ENCODE measurements at regions not wholly inside any gene's neighbourhood (a gene's known extent, or its start where the extent isn't known, plus 50 kb on each side); places are given as distances from the start of the nearest gene placed in this dataset.

DNA sequence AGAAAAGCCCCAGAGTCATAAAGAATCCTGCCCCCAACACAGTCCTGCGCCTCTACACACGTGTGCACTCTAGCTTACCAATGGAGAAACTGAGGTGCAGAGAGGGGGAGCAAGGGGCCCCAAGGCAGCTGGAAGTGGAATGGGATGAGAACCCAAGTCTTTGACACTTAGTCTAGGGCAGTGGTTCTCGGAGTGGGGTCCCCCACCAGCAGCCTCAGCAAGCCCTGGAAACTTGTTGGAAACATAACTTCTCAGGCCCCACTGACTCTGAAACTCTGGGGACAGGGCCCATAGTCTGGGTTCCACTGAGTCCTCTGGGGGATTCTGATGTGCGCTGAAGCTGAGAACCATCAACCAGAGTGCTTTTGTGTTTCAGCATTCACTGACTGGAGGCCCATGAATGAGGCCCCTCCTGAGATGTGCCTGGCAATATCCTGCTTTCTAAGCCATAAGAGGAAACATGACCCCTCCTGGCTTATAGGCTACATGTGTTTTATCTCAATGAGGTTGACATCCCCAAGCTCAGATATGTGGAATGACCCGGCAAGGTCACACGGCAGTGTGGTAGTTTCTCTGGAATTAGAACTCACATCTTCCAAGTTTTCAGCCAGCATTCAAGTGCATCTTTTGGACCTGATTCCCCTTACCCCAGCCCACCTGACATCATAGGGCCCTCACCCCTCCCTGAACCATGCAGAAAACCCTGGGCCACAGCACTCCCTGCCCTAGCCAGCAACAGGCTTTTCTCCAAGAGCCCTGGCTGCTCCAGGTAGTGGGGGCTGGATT is 147.3 kb upstream of the PCBD1 start:
- H3K27ac ChIP-seq (ENCODE audit: low read depth, low read length), result no peak overlapping the region
- no peak overlapping the region for H3K23ac ChIP-seq (ENCODE audit: low read length)
- H3K79me2 ChIP-seq (ENCODE audit: control insufficient read depth, insufficient read depth, low read length), result no peaks in the 10 kb centered on the region
- H3K79me1 ChIP-seq (ENCODE audit: low read length), result no peaks in the 10 kb centered on the region
- no peak overlapping the region for H3K4ac ChIP-seq (ENCODE audit: low read depth, low read length)
- no peak overlapping the region for H3K4me3 ChIP-seq (ENCODE audit: low read length)
- H2BK15ac ChIP-seq (replicated peaks; ENCODE audit: low read depth), result no peak overlapping the region
- H3K56ac ChIP-seq (ENCODE audit: low read length), result no peak overlapping the region
- no peaks in the 10 kb centered on the region for H3K27me3 ChIP-seq (ENCODE audit: insufficient read depth, low read length, poor library complexity)
- no peak for DNase-seq
- no peaks in the 10 kb centered on the region for H3K36me3 ChIP-seq (ENCODE audit: control insufficient read depth, insufficient read depth, low read length)
- no peak overlapping the region for H3K4me2 ChIP-seq (ENCODE audit: low read length)
- H3K18ac ChIP-seq (ENCODE audit: low read length), result no peak overlapping the region
- H4K5ac ChIP-seq (ENCODE audit: low read length), result no peak overlapping the region
- no peak overlapping the region for H3K9ac ChIP-seq (ENCODE audit: low read length)
- H2AK5ac ChIP-seq (ENCODE audit: low read length), result no peak overlapping the region
- WGBS (ENCODE audit: extremely low coverage, insufficient coverage, low lambda C conversion rate), result no CpG with 5 or more reads among the region's 6 CpGs
- H4K8ac ChIP-seq (ENCODE audit: low read depth, low read length), result no peak overlapping the region
- H2BK5ac ChIP-seq (ENCODE audit: low read length), result no peak overlapping the region
- no peaks in the 10 kb centered on the region for H3K4me1 ChIP-seq (ENCODE audit: control insufficient read depth, low read depth, low read length)
- no peak overlapping the region for H2BK120ac ChIP-seq (ENCODE audit: low read depth, low read length)

DNA sequence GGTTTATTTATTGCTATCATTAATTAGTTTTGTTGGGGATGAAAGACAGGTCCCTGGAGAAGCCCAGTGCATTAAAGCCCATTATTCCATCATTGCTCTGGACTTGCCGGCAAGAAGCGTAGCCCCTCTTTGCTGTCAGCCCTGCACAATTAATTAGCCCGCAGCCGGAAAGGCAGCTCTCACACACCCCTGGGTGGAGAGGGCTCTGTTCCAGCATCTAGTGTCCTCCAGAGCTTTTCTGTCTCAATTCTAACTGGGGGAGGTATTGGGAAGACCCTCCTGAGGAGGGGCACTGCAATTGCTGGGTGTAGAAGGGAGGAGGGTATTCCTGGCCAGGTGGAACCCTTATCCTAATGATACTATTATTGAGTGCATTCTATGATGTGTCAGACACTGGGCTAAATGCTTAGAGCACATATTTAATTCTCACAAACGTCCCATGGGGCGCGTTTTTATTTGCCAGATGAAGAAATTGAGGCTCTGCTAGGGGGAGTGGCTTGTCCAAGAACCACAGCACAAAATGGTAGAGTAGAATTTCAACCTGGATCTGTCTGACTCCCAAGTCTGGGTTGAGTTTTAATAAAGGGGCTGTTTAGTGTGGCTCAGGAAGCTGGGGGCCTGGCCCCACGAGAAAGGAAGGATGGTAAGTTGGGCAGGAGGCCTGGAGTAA is 148.1 kb upstream of the PCBD1 start:
- H4K8ac ChIP-seq (ENCODE audit: low read depth, low read length), result no peak overlapping the region
- H3K27ac ChIP-seq (ENCODE audit: low read depth, low read length), result no peak overlapping the region
- no peaks in the 10 kb centered on the region for H3K79me1 ChIP-seq (ENCODE audit: low read length)
- H3K9ac ChIP-seq (ENCODE audit: low read length), result no peak overlapping the region
- no CpG with 5 or more reads among the region's 8 CpGs for WGBS (ENCODE audit: extremely low coverage, insufficient coverage, low lambda C conversion rate)
- no peak overlapping the region for H3K4ac ChIP-seq (ENCODE audit: low read depth, low read length)
- H3K4me1 ChIP-seq (ENCODE audit: control insufficient read depth, low read depth, low read length), result no peaks in the 10 kb centered on the region
- H2BK120ac ChIP-seq (ENCODE audit: low read depth, low read length), result no peak overlapping the region
- H3K27me3 ChIP-seq (ENCODE audit: insufficient read depth, low read length, poor library complexity), result no peaks in the 10 kb centered on the region
- no peak overlapping the region for H2BK5ac ChIP-seq (ENCODE audit: low read length)
- H3K4me3 ChIP-seq (ENCODE audit: low read length), result no peak overlapping the region
- no peak overlapping the region for H3K56ac ChIP-seq (ENCODE audit: low read length)
- no peak for DNase-seq
- no peak overlapping the region for H3K23ac ChIP-seq (ENCODE audit: low read length)
- no peak overlapping the region for H3K18ac ChIP-seq (ENCODE audit: low read length)
- H3K79me2 ChIP-seq (ENCODE audit: control insufficient read depth, insufficient read depth, low read length), result no peaks in the 10 kb centered on the region
- H2AK5ac ChIP-seq (ENCODE audit: low read length), result no peak overlapping the region
- no peak overlapping the region for H3K4me2 ChIP-seq (ENCODE audit: low read length)
- no peaks in the 10 kb centered on the region for H3K36me3 ChIP-seq (ENCODE audit: control insufficient read depth, insufficient read depth, low read length)
- no peak overlapping the region for H4K5ac ChIP-seq (ENCODE audit: low read length)
- H2BK15ac ChIP-seq (replicated peaks; ENCODE audit: low read depth), result no peak overlapping the region

DNA sequence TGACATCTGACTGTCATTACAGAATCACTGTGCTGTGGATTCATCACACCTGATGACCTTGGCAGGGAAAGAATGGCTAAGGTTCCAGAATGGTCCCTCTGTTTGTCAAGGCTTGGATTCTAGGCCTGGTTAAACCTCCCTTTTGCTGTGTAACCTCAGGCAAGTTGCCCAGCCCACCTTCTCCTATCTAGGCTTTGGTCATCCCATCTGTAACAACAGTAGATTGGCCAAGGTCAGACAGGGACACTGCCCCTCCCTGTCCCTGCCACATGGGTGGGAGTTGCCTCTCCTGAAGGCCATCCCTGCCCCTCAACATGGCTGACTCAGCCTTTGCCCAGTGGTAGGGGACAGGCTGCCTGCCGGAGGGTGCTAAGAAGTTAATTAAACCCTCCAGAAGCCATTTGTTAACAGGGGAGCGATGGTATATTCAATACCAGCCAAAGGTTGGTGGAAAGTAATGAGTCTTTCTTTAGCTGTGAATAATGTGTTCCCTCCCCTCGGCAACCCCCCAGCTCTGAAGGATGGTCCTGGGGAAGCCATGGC is 149.8 kb upstream of the PCBD1 start:
- H3K27me3 ChIP-seq (ENCODE audit: insufficient read depth, low read length, poor library complexity), result no peaks in the 10 kb centered on the region
- no peaks in the 10 kb centered on the region for H3K79me1 ChIP-seq (ENCODE audit: low read length)
- H3K4me3 ChIP-seq (ENCODE audit: low read length), result no peak overlapping the region
- H3K56ac ChIP-seq (ENCODE audit: low read length), result no peak overlapping the region
- H4K8ac ChIP-seq (ENCODE audit: low read depth, low read length), result no peak overlapping the region
- no peak overlapping the region for H3K27ac ChIP-seq (ENCODE audit: low read depth, low read length)
- no peak overlapping the region for H2BK5ac ChIP-seq (ENCODE audit: low read length)
- H3K4me1 ChIP-seq (ENCODE audit: control insufficient read depth, low read depth, low read length), result no peaks in the 10 kb centered on the region
- no peak overlapping the region for H3K9ac ChIP-seq (ENCODE audit: low read length)
- H3K36me3 ChIP-seq (ENCODE audit: control insufficient read depth, insufficient read depth, low read length), result no peaks in the 10 kb centered on the region
- H2BK120ac ChIP-seq (ENCODE audit: low read depth, low read length), result no peak overlapping the region
- no peak overlapping the region for H2BK15ac ChIP-seq (replicated peaks; ENCODE audit: low read depth)
- no peaks in the 10 kb centered on the region for H3K79me2 ChIP-seq (ENCODE audit: control insufficient read depth, insufficient read depth, low read length)
- no peak overlapping the region for H2AK5ac ChIP-seq (ENCODE audit: low read length)
- DNase-seq, result no peak
- no peak overlapping the region for H3K4me2 ChIP-seq (ENCODE audit: low read length)
- H3K4ac ChIP-seq (ENCODE audit: low read depth, low read length), result no peak overlapping the region
- H4K5ac ChIP-seq (ENCODE audit: low read length), result no peak overlapping the region
- H3K18ac ChIP-seq (ENCODE audit: low read length), result no peak overlapping the region
- no peak overlapping the region for H3K23ac ChIP-seq (ENCODE audit: low read length)
- WGBS (ENCODE audit: extremely low coverage, insufficient coverage, low lambda C conversion rate), result no CpG with 5 or more reads among the region's 3 CpGs

DNA sequence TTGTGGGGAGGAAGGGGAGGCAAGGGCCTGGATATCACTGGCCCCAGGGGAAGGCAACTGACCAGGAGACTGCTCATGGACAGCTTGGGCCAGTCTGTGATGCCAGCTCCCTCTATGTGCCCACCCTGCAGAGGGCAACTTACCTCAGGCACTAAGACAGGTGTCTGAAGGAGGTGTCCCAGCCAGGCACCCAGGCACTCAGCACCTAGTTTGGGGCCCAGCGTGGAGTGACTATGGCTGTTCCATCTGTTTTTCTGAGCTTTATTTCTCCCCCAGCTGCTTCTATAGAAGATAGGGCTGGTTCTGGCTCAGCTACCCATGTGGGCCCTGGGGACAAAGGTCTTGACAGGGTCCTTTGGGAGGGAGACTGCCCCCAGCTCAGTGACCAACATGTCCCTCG is 150.6 kb upstream of the PCBD1 start:
- H3K4me1 ChIP-seq (ENCODE audit: control insufficient read depth, low read depth, low read length), result no peaks in the 10 kb centered on the region
- H3K27me3 ChIP-seq (ENCODE audit: insufficient read depth, low read length, poor library complexity), result no peaks in the 10 kb centered on the region
- no peak overlapping the region for H3K18ac ChIP-seq (ENCODE audit: low read length)
- H3K9ac ChIP-seq (ENCODE audit: low read length), result no peak overlapping the region
- H3K27ac ChIP-seq (ENCODE audit: low read depth, low read length), result no peak overlapping the region
- H3K79me2 ChIP-seq (ENCODE audit: control insufficient read depth, insufficient read depth, low read length), result no peaks in the 10 kb centered on the region
- H3K4me3 ChIP-seq (ENCODE audit: low read length), result no peak overlapping the region
- DNase-seq, result no peak
- no peak overlapping the region for H4K8ac ChIP-seq (ENCODE audit: low read depth, low read length)
- no CpG with 5 or more reads among the region's 2 CpGs for WGBS (ENCODE audit: extremely low coverage, insufficient coverage, low lambda C conversion rate)
- H3K4me2 ChIP-seq (ENCODE audit: low read length), result no peak overlapping the region
- H2BK120ac ChIP-seq (ENCODE audit: low read depth, low read length), result no peak overlapping the region
- H3K4ac ChIP-seq (ENCODE audit: low read depth, low read length), result no peak overlapping the region
- no peak overlapping the region for H3K23ac ChIP-seq (ENCODE audit: low read length)
- no peaks in the 10 kb centered on the region for H3K79me1 ChIP-seq (ENCODE audit: low read length)
- no peaks in the 10 kb centered on the region for H3K36me3 ChIP-seq (ENCODE audit: control insufficient read depth, insufficient read depth, low read length)
- H2BK15ac ChIP-seq (replicated peaks; ENCODE audit: low read depth), result no peak overlapping the region
- H4K5ac ChIP-seq (ENCODE audit: low read length), result no peak overlapping the region
- H3K56ac ChIP-seq (ENCODE audit: low read length), result no peak overlapping the region
- no peak overlapping the region for H2BK5ac ChIP-seq (ENCODE audit: low read length)
- no peak overlapping the region for H2AK5ac ChIP-seq (ENCODE audit: low read length)

DNA sequence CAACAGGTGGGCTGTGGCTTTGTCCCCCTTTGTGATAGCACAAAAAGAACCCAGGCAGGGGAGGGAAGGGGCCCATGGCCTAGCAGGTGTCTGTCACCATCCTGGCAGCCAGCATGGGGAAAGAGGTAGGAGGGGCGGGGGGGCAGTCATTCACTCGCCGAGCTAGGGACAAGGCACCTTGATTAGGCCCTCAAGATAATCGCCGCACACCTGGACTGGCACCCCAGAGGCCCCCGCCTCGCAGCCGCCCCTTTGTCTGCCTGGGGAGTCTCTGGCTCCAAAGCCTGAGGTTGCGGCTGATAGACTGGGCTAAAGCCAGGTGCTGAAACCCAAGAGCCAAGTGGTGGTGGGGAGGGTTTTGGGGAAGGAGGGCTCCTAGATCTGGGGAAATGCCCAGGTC is 151.2 kb upstream of the PCBD1 start:
- no peak overlapping the region for H3K56ac ChIP-seq (ENCODE audit: low read length)
- no CpG with 5 or more reads among the region's 9 CpGs for WGBS (ENCODE audit: extremely low coverage, insufficient coverage, low lambda C conversion rate)
- H2BK120ac ChIP-seq (ENCODE audit: low read depth, low read length), result no peak overlapping the region
- no peak overlapping the region for H4K5ac ChIP-seq (ENCODE audit: low read length)
- H3K4me2 ChIP-seq (ENCODE audit: low read length), result no peak overlapping the region
- H2BK15ac ChIP-seq (replicated peaks; ENCODE audit: low read depth), result no peak overlapping the region
- no peak overlapping the region for H3K23ac ChIP-seq (ENCODE audit: low read length)
- no peak for DNase-seq
- H3K4ac ChIP-seq (ENCODE audit: low read depth, low read length), result no peak overlapping the region
- H3K27ac ChIP-seq (ENCODE audit: low read depth, low read length), result no peak overlapping the region
- H3K9ac ChIP-seq (ENCODE audit: low read length), result no peak overlapping the region
- H3K4me3 ChIP-seq (ENCODE audit: low read length), result no peak overlapping the region
- no peak overlapping the region for H2BK5ac ChIP-seq (ENCODE audit: low read length)
- H3K79me2 ChIP-seq (ENCODE audit: control insufficient read depth, insufficient read depth, low read length), result no peaks in the 10 kb centered on the region
- H3K79me1 ChIP-seq (ENCODE audit: low read length), result no peaks in the 10 kb centered on the region
- H3K36me3 ChIP-seq (ENCODE audit: control insufficient read depth, insufficient read depth, low read length), result no peaks in the 10 kb centered on the region
- H4K8ac ChIP-seq (ENCODE audit: low read depth, low read length), result no peak overlapping the region
- H3K4me1 ChIP-seq (ENCODE audit: control insufficient read depth, low read depth, low read length), result no peaks in the 10 kb centered on the region
- H3K18ac ChIP-seq (ENCODE audit: low read length), result no peak overlapping the region
- no peaks in the 10 kb centered on the region for H3K27me3 ChIP-seq (ENCODE audit: insufficient read depth, low read length, poor library complexity)
- no peak overlapping the region for H2AK5ac ChIP-seq (ENCODE audit: low read length)
